GM12872 (cell line): ENCODE measurements at regions not wholly inside any gene's neighbourhood (a gene's known extent, or its start where the extent isn't known, plus 50 kb on each side); places are given as distances from the start of the nearest gene placed in this dataset.

Source experiments
- CTCF ChIP-seq: IDR thresholded peaks from 3 replicates; pipeline ENCODE4 v1.5.1; 2011; ENCODE audit warnings: low read depth, mild to moderate bottlenecking, low read length, moderate library complexity; ENCODE audit not compliant: insufficient read depth

- TF ChIP-seq CTCF, result no peak
Observed at GRCh38 chr12:91887957-91888356, 257.7 kb downstream of the BTG1 start.

GRCh38 chr12:91885851-91886731 lies 259.6 kb downstream of the BTG1 start:
- TF ChIP-seq CTCF, result no peak

- TF ChIP-seq CTCF, result no peak
Observed at GRCh38 chr12:91884230-91884629, 261.4 kb downstream of the BTG1 start.

GRCh38 chr12:91883811-91884210 lies 261.8 kb downstream of the BTG1 start:
- no peak for TF ChIP-seq CTCF

GRCh38 chr12:91882910-91883309 lies 262.7 kb downstream of the BTG1 start:
- TF ChIP-seq CTCF, result no peak

GRCh38 chr12:91880528-91880927 lies 265.1 kb downstream of the BTG1 start:
- TF ChIP-seq CTCF, result no peak

GRCh38 chr12:91877456-91878235 lies 268.0 kb downstream of the BTG1 start:
- no peak for TF ChIP-seq CTCF
